Caco-2 (cell line): ENCODE measurements at regions not wholly inside any gene's neighbourhood (a gene's known extent, or its start where the extent isn't known, plus 50 kb on each side); places are given as distances from the start of the nearest gene placed in this dataset.
"Not testable (repeated sequence)": the region's sequence is repeated elsewhere in the genome, so short reads cannot be mapped to it uniquely, and the experiment has no call there.

Source experiments
- BruUV-seq: library from RNA; stranded (reverse); fragments of 400-500 nt; replicated peaks from 2 replicates; lab custom pipeline; 2021; lab: Mats Ljungman, UMichigan
- CTCF ChIA-PET: fragments of 300-600 bp; sonication (Branson Sonifier 250); formaldehyde crosslinking; loops from one replicate; lab custom pipeline; 2022; ENCODE audit warnings: antibody characterized with exemption; lab: Charles Lee
- POLR2A ChIA-PET: fragments of 300-600 bp; sonication (Branson Sonifier 250); formaldehyde crosslinking; loops from one replicate; lab custom pipeline; 2022; ENCODE audit warnings: antibody characterized with exemption; lab: Charles Lee
- DNase-seq, 2 experiments: peaks; one replicate each; pipeline versions ENCODE4 v3.0.0 to v3.0.0-alpha.2; 2020 to 2022
- H3K27me3 ChIP-seq: replicated peaks from 2 replicates; pipeline ENCODE4 v1.6.0; 2011; ENCODE audit warnings: low read length; ENCODE audit not compliant: control insufficient read depth, insufficient read depth
- H3K36me3 ChIP-seq: 2 replicates; pipeline ENCODE4 v1.5.1; 2011; ENCODE audit warnings: low read length; ENCODE audit not compliant: control insufficient read depth, insufficient read depth
- H3K4me1 ChIP-seq: fragments of 250-450 bp; sonication (Bioruptor Pico); 2 replicates; pipeline ENCODE4 v1.5.1; 2020; ENCODE audit warnings: mild to moderate bottlenecking
- H3K4me3 ChIP-seq: 2 replicates; pipeline ENCODE4 v1.5.1; 2011; ENCODE audit warnings: low read depth, mild to moderate bottlenecking, control low read depth, low read length
- H3K9me3 ChIP-seq: fragments of 250-450 bp; sonication (Bioruptor Pico); 2 replicates; pipeline ENCODE4 v1.5.1; 2020; ENCODE audit warnings: mild to moderate bottlenecking, moderate library complexity
- H3K27ac Mint-ChIP-seq: one replicate; pipeline ENCODE4 v1.8.0; 2022; ENCODE audit warnings: mixed read lengths; ENCODE audit not compliant: unreplicated experiment
- H3K27me3 Mint-ChIP-seq: one replicate; pipeline ENCODE4 v1.8.0; 2022; ENCODE audit warnings: mixed read lengths; ENCODE audit not compliant: insufficient read depth, unreplicated experiment
- H3K36me3 Mint-ChIP-seq: one replicate; pipeline ENCODE4 v1.8.0; 2022; ENCODE audit warnings: mild to moderate bottlenecking, mixed read lengths; ENCODE audit not compliant: insufficient read depth, unreplicated experiment
- H3K4me1 Mint-ChIP-seq: one replicate; pipeline ENCODE4 v1.8.0; 2022; ENCODE audit warnings: low read depth, mixed read lengths; ENCODE audit not compliant: unreplicated experiment
- H3K4me3 Mint-ChIP-seq: one replicate; pipeline ENCODE4 v1.8.0; 2022; ENCODE audit warnings: mild to moderate bottlenecking, moderate library complexity, mixed read lengths; ENCODE audit not compliant: unreplicated experiment
- H3K9me3 Mint-ChIP-seq: one replicate; pipeline ENCODE4 v1.8.0; 2022; ENCODE audit warnings: mixed read lengths; ENCODE audit not compliant: unreplicated experiment
- intact Hi-C: fragments of 100-400 bp; cut with micrococcal nuclease; formaldehyde crosslinking; loops from one replicate; pipeline ENCODE4 v1.10.0; 2022; ENCODE audit not compliant: unreplicated experiment
- TF ChIP-seq, protein P1 (sequence below), 2 experiments: fragments of 200-600 bp in 1 of 2; IDR thresholded peaks; 1 replicate in 1 of 2; 2 replicates in 1 of 2; pipeline versions ENCODE4 v1.5.1 to v1.8.0; 2011 to 2022; ENCODE audit warnings: antibody characterized with exemption in 1 of 2, control low read depth in 1 of 2, inconsistent platforms in 1 of 2, low read depth in 1 of 2, low read length in 1 of 2, mild to moderate bottlenecking in 1 of 2, moderate library complexity in 1 of 2; ENCODE audit not compliant: insufficient read depth in 1 of 2, severe bottlenecking in 1 of 2, unreplicated experiment in 1 of 2

DNA sequence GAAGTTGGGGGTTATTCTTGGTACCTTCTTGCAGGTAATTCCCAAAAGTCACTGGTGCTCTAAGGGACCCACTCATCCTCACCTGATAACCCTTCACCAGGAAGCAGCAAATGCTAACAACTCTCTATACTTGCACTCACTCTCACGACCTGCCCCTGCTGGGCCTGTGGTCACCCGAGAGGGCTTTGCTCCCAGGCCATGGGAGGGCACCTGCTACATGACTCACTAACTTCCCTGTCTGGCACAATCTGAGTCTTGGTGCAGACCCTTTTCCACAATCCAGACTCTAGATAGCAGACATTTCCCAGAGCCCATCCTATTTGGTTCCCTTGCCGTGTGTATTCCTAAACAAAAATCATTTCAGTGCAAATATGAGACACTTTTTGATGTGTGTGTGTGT, 403.8 kb upstream of the FAT1 start:
- H3K4me1 Mint-ChIP-seq: no peaks in the 10 kb centered on the region
- TF ChIP-seq, protein P1, sequence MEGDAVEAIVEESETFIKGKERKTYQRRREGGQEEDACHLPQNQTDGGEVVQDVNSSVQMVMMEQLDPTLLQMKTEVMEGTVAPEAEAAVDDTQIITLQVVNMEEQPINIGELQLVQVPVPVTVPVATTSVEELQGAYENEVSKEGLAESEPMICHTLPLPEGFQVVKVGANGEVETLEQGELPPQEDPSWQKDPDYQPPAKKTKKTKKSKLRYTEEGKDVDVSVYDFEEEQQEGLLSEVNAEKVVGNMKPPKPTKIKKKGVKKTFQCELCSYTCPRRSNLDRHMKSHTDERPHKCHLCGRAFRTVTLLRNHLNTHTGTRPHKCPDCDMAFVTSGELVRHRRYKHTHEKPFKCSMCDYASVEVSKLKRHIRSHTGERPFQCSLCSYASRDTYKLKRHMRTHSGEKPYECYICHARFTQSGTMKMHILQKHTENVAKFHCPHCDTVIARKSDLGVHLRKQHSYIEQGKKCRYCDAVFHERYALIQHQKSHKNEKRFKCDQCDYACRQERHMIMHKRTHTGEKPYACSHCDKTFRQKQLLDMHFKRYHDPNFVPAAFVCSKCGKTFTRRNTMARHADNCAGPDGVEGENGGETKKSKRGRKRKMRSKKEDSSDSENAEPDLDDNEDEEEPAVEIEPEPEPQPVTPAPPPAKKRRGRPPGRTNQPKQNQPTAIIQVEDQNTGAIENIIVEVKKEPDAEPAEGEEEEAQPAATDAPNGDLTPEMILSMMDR (IDR thresholded peaks at IDR 0.05; ENCODE audit: insufficient read depth in 1 of 2, low read depth in 1 of 2, low read length in 1 of 2, severe bottlenecking in 1 of 2, unreplicated experiment in 1 of 2): no peak
- no peak overlapping the region for H3K4me3 Mint-ChIP-seq
- no peaks in the 10 kb centered on the region for H3K36me3 ChIP-seq
- ChIA-PET POLR2A (no interaction called here), CTCF (no interaction called here)
- no peak for DNase-seq
- H3K9me3 ChIP-seq: no peaks in the 10 kb centered on the region
- intact Hi-C loops: no loop called here
- BruUV-seq: no TSS peak
- H3K27ac Mint-ChIP-seq: no peak overlapping the region
- no peak overlapping the region for H3K4me3 ChIP-seq
- no peaks in the 10 kb centered on the region for H3K27me3 ChIP-seq
- no peaks in the 10 kb centered on the region for H3K9me3 Mint-ChIP-seq
- H3K36me3 Mint-ChIP-seq: no peaks in the 10 kb centered on the region
- no peaks in the 10 kb centered on the region for H3K4me1 ChIP-seq
- H3K27me3 Mint-ChIP-seq: peaks cover 3% of the 10 kb centered on the region

DNA sequence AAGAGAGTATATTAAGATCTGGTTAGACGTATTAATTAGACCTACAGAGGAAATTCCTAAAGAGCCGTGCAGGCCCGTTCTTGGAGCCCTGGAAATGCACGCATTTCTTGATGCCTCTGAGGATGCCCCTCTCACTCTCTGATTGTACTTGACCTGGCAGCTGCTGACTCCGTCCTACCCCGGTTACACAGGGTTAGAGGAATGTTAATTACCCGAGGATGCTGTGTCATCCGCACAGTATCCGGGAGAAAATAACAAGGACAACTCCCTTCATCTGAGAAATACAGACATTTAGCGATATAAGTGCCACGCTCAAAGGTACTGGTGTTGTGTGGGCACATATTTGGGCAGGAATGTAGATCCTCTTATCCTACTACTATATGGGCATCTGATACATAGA, 404.6 kb upstream of the FAT1 start:
- no peaks in the 10 kb centered on the region for H3K36me3 ChIP-seq
- H3K27ac Mint-ChIP-seq: no peak overlapping the region
- H3K9me3 Mint-ChIP-seq: no peaks in the 10 kb centered on the region
- TF ChIP-seq, protein P1 (IDR thresholded peaks at IDR 0.05; ENCODE audit: insufficient read depth in 1 of 2, low read depth in 1 of 2, low read length in 1 of 2, severe bottlenecking in 1 of 2, unreplicated experiment in 1 of 2): no peak
- no peaks in the 10 kb centered on the region for H3K4me1 Mint-ChIP-seq
- DNase-seq: no peak
- H3K4me1 ChIP-seq: no peaks in the 10 kb centered on the region
- POLR2A ChIA-PET: no interaction called here
- intact Hi-C loops: no loop called here
- H3K9me3 ChIP-seq: no peaks in the 10 kb centered on the region
- no peaks in the 10 kb centered on the region for H3K27me3 ChIP-seq
- no TSS peak for BruUV-seq
- H3K4me3 Mint-ChIP-seq: no peak overlapping the region
- CTCF ChIA-PET: no interaction called here
- H3K4me3 ChIP-seq: no peak overlapping the region
- H3K27me3 Mint-ChIP-seq: peaks cover 3% of the 10 kb centered on the region
- H3K36me3 Mint-ChIP-seq: no peaks in the 10 kb centered on the region

- Mint-ChIP-seq H3K4me3 (no peak overlapping the region), H3K4me1 (no peaks in the 10 kb centered on the region), H3K9me3 (no peaks in the 10 kb centered on the region), H3K27me3 (peaks cover 3% of the 10 kb centered on the region), H3K27ac (no peak overlapping the region), H3K36me3 (no peaks in the 10 kb centered on the region)
- POLR2A ChIA-PET: no interaction called here
- no TSS peak for BruUV-seq
- CTCF ChIA-PET: no interaction called here
- TF ChIP-seq, protein P1 (IDR thresholded peaks at IDR 0.05; ENCODE audit: insufficient read depth in 1 of 2, low read depth in 1 of 2, low read length in 1 of 2, severe bottlenecking in 1 of 2, unreplicated experiment in 1 of 2): no peak
- Histone ChIP-seq H3K9me3 (no peaks in the 10 kb centered on the region), H3K27me3 (no peaks in the 10 kb centered on the region), H3K4me3 (no peak overlapping the region), H3K36me3 (no peaks in the 10 kb centered on the region), H3K4me1 (no peaks in the 10 kb centered on the region)
- intact Hi-C loops: no loop called here
- DNase-seq: no peak
These were observed 405.3 kb upstream of the FAT1 start for GRCh38 chr4:187128976-187129375.

DNA sequence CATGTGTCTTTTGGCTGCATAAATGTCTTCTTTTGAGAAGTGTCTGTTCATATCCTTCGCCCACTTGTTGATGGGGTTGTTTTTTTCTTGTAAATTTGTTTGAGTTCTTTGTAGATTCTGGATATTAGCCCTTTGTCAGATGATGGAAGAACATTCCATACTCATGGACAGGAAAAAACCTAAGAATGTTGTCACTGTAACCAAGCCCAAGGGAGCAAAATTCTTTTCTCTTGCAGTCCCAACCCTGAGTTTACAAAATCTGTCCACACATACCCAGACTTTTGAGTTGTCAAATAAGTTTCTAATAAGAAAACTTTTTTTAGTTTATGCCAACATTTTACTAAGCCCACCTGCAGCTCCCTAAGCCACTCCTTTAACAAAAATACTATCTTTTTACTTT, 408.2 kb upstream of the FAT1 start:
- H3K36me3 Mint-ChIP-seq, H3K27me3 Mint-ChIP-seq, H3K36me3 ChIP-seq, H3K4me1 Mint-ChIP-seq, H3K27me3 ChIP-seq, H3K9me3 ChIP-seq, POLR2A ChIA-PET, H3K27ac Mint-ChIP-seq, H3K4me3 ChIP-seq, H3K4me3 Mint-ChIP-seq, H3K9me3 Mint-ChIP-seq, BruUV-seq, H3K4me1 ChIP-seq, intact Hi-C loops, CTCF ChIA-PET, DNase-seq: not testable (repeated sequence)
